H9 (cell line): ENCODE measurements at regions not wholly inside any gene's neighbourhood (a gene's known extent, or its start where the extent isn't known, plus 50 kb on each side); places are given as distances from the start of the nearest gene placed in this dataset.

ENCODE experiments used
- DNase-seq: peaks from one replicate; pipeline ENCODE4 v3.0.0-alpha.2; 2017
- H2AFZ ChIP-seq: one replicate; pipeline ENCODE4 v1.6.1; 2013; ENCODE audit warnings: mild to moderate bottlenecking, low read length, control low read depth, moderate library complexity
- H2AK5ac ChIP-seq: 2 replicates; pipeline ENCODE4 v1.6.1; 2013; ENCODE audit warnings: low read length, control low read depth, mixed read lengths; ENCODE audit not compliant: insufficient read length
- H2BK120ac ChIP-seq: one replicate; pipeline ENCODE4 v1.6.1; 2013; ENCODE audit warnings: low read depth, mild to moderate bottlenecking, low read length, control low read depth, inconsistent platforms; ENCODE audit not compliant: poor library complexity, severe bottlenecking
- H2BK12ac ChIP-seq: 2 replicates; pipeline ENCODE4 v1.6.1; 2013; ENCODE audit warnings: low read length, control low read depth, mixed read lengths, low read depth; ENCODE audit not compliant: insufficient read length
- H2BK15ac ChIP-seq: 2 replicates; pipeline ENCODE4 v1.6.1; 2013; ENCODE audit warnings: low read depth, low read length, control low read depth
- H2BK20ac ChIP-seq: one replicate; pipeline ENCODE4 v1.6.1; 2013; ENCODE audit warnings: low read depth, mild to moderate bottlenecking, low read length, control low read depth, inconsistent platforms; ENCODE audit not compliant: poor library complexity, severe bottlenecking
- H2BK5ac ChIP-seq: 2 replicates; pipeline ENCODE4 v1.6.1; 2013; ENCODE audit warnings: low read length, control low read depth, mixed read lengths; ENCODE audit not compliant: insufficient read length
- H3K14ac ChIP-seq: 2 replicates; pipeline ENCODE4 v1.6.1; 2013; ENCODE audit warnings: low read length, control low read depth; ENCODE audit not compliant: insufficient read depth
- H3K18ac ChIP-seq: 2 replicates; pipeline ENCODE4 v1.6.1; 2013; ENCODE audit warnings: low read depth, mild to moderate bottlenecking, mixed read lengths, low read length, control low read depth; ENCODE audit not compliant: insufficient read length
- H3K23ac ChIP-seq: 2 replicates; pipeline ENCODE4 v1.6.1; 2013; ENCODE audit warnings: low read length, control low read depth, mixed read lengths, low read depth; ENCODE audit not compliant: insufficient read length
- H3K23me2 ChIP-seq: 2 replicates; pipeline ENCODE4 v1.6.1; 2013; ENCODE audit warnings: low read depth, mild to moderate bottlenecking, mixed read lengths, low read length, control low read depth; ENCODE audit not compliant: insufficient read length, poor library complexity, severe bottlenecking
- H3K27ac ChIP-seq: 2 replicates; pipeline ENCODE4 v1.5.1; 2013; ENCODE audit warnings: low read length, control low read depth, mixed read lengths, low read depth; ENCODE audit not compliant: insufficient read length
- H3K27me3 ChIP-seq: 2 replicates; pipeline ENCODE4 v1.6.1; 2013; ENCODE audit warnings: low read length, control low read depth, inconsistent platforms; ENCODE audit not compliant: insufficient read depth
- H3K4ac ChIP-seq: 2 replicates; pipeline ENCODE4 v1.6.1; 2013; ENCODE audit warnings: low read depth, mild to moderate bottlenecking, control low read depth, inconsistent platforms, low read length, moderate library complexity
- H3K4me1 ChIP-seq: 2 replicates; pipeline ENCODE4 v1.6.1; 2013; ENCODE audit warnings: low read length, control low read depth, inconsistent platforms; ENCODE audit not compliant: insufficient read depth
- H3K4me2 ChIP-seq: 2 replicates; pipeline ENCODE4 v1.6.1; 2013; ENCODE audit warnings: low read length, control low read depth, mixed read lengths; ENCODE audit not compliant: insufficient read length, insufficient read depth
- H3K56ac ChIP-seq: 2 replicates; pipeline ENCODE4 v1.6.1; 2013; ENCODE audit warnings: low read depth, mild to moderate bottlenecking, mixed read lengths, low read length, control low read depth; ENCODE audit not compliant: insufficient read length
- H3K79me1 ChIP-seq: 2 replicates; pipeline ENCODE4 v1.6.1; 2013; ENCODE audit warnings: low read depth, mild to moderate bottlenecking, moderate library complexity, low read length, control low read depth, inconsistent platforms; ENCODE audit not compliant: insufficient read depth, poor library complexity, severe bottlenecking
- H3K79me2 ChIP-seq: 2 replicates; pipeline ENCODE4 v1.6.1; 2013; ENCODE audit warnings: low read length, control low read depth, inconsistent platforms; ENCODE audit not compliant: insufficient read depth
- H3K9ac ChIP-seq: 2 replicates; pipeline ENCODE4 v1.6.1; 2013; ENCODE audit warnings: low read length, control low read depth, mixed read lengths; ENCODE audit not compliant: insufficient read length; ENCODE audit errors: extremely low read depth
- H3K9me3 ChIP-seq: one replicate; pipeline ENCODE4 v1.6.1; 2013; ENCODE audit warnings: low read depth, low read length, inconsistent platforms; ENCODE audit not compliant: control insufficient read depth
- H3T11ph ChIP-seq: one replicate; pipeline ENCODE4 v1.6.1; 2013; ENCODE audit warnings: mild to moderate bottlenecking, low read length, control low read depth, inconsistent platforms
- H4K20me1 ChIP-seq: one replicate; pipeline ENCODE4 v1.6.1; 2013; ENCODE audit not compliant: control insufficient read depth, insufficient read length, insufficient read depth
- H4K5ac ChIP-seq: 2 replicates; pipeline ENCODE4 v1.6.1; 2013; ENCODE audit warnings: low read depth, mild to moderate bottlenecking, mixed read lengths, low read length, control low read depth; ENCODE audit not compliant: insufficient read length
- H4K8ac ChIP-seq: replicated peaks from 2 replicates; pipeline ENCODE4 v1.6.1; 2013; ENCODE audit warnings: low read length, control low read depth, mixed read lengths, low read depth; ENCODE audit not compliant: insufficient read length
- H4K91ac ChIP-seq: 2 replicates; pipeline ENCODE4 v1.6.1; 2013; ENCODE audit warnings: low read depth, mild to moderate bottlenecking, moderate library complexity, mixed read lengths, low read length, control low read depth; ENCODE audit not compliant: insufficient read length
- H3K27ac Mint-ChIP-seq, 3 experiments: 2 replicates in 2 of 3; 3 replicates in 1 of 3; pipeline ENCODE4 v1.8.0; 2020 to 2021; ENCODE audit warnings: mixed read lengths in 3 of 3, mild to moderate bottlenecking in 1 of 3, moderate library complexity in 1 of 3
- H3K27me3 Mint-ChIP-seq: 2 replicates; pipeline ENCODE4 v1.8.0; 2021; ENCODE audit warnings: low read depth, mild to moderate bottlenecking, moderate library complexity, mixed read lengths
- H3K36me3 Mint-ChIP-seq, 3 experiments: 2 replicates in 2 of 3; 3 replicates in 1 of 3; pipeline ENCODE4 v1.8.0; 2020 to 2021; ENCODE audit warnings: low read depth in 3 of 3, mixed read lengths in 3 of 3; ENCODE audit not compliant: insufficient read depth in 1 of 3
- H3K4me1 Mint-ChIP-seq, 2 experiments: 2 replicates each; pipeline ENCODE4 v1.8.0; 2020; ENCODE audit warnings: mixed read lengths in 2 of 2
- H3K4me3 Mint-ChIP-seq, 2 experiments: 2 replicates in 1 of 2; 3 replicates in 1 of 2; pipeline ENCODE4 v1.8.0; 2020 to 2021; ENCODE audit warnings: mild to moderate bottlenecking in 2 of 2, mixed read lengths in 2 of 2, moderate library complexity in 1 of 2
- H3K9me3 Mint-ChIP-seq, 2 experiments: 2 replicates in 1 of 2; 3 replicates in 1 of 2; pipeline ENCODE4 v1.8.0; 2020; ENCODE audit warnings: mild to moderate bottlenecking in 2 of 2, mixed read lengths in 2 of 2, moderate library complexity in 1 of 2
- WGBS: extraction: QIAGEN DNeasy Blood & Tissue Kit; methylation state at CpG from one replicate; pipeline ENCODE4 v1.1.7; 2013; ENCODE audit warnings: missing lambda C conversion rate, low lambda C conversion rate, mixed read lengths; ENCODE audit not compliant: insufficient read length; ENCODE audit errors: extremely low coverage; 5-methylcytosine and 5-hydroxymethylcytosine counted together
- TF ChIP-seq, protein P1 (sequence below): fragments of 200-600 bp; sonication (generic); conservative IDR thresholded peaks from 3 replicates; pipeline ENCODE4 v1.8.0; 2021; ENCODE audit warnings: antibody characterized with exemption, mild to moderate bottlenecking

DNA sequence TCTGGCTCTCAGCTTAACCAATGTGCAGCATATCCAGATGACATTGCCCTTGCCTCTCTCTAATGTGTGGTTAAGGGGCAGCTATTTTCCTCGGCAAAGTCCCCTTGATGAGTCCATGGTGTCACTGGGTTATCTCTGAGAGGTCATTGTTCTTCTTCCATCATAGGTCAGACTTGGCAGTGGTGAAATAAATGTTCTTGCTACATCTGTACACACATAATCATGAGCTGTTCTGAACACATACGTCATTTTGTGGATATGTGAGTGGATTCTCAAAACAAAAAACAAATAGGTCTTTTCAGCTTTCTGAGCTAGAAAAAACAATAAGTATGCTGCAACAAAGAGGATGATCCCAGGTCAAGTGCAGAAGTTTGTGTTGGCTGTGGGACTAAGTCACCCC lies 134.7 kb upstream of the PTPN3 start:
- no peak overlapping the region for H3T11ph ChIP-seq
- no peak overlapping the region for H3K18ac ChIP-seq
- no peaks in the 10 kb centered on the region for H3K79me1 ChIP-seq
- no peak overlapping the region for H3K4me3 Mint-ChIP-seq
- peaks cover 4% of the 10 kb centered on the region in 2 experiments; a peak in 2 of 5 replicates for H3K9me3 Mint-ChIP-seq
- H3K27ac ChIP-seq = no peak overlapping the region
- no peak overlapping the region for H2BK5ac ChIP-seq
- H3K36me3 Mint-ChIP-seq = peaks cover 0 to 4% (median 0%) of the 10 kb centered on the region in 3 experiments; a peak in 2 of 7 replicates
- peaks cover 3% of the 10 kb centered on the region in 2 experiments; a peak in 3 of 4 replicates for H3K4me1 Mint-ChIP-seq
- H3K23me2 ChIP-seq = no peaks in the 10 kb centered on the region
- H4K8ac ChIP-seq = no peak overlapping the region
- no peaks in the 10 kb centered on the region for H3K4me1 ChIP-seq
- H4K5ac ChIP-seq = no peak overlapping the region
- no peak overlapping the region for H2BK20ac ChIP-seq
- no peak overlapping the region for H2BK120ac ChIP-seq
- H3K27me3 ChIP-seq = no peaks in the 10 kb centered on the region
- no peak overlapping the region for H2AK5ac ChIP-seq
- H3K4ac ChIP-seq = no peak overlapping the region
- H4K91ac ChIP-seq = no peak overlapping the region
- H4K20me1 ChIP-seq = no peaks in the 10 kb centered on the region
- no peak overlapping the region for H2BK12ac ChIP-seq
- WGBS = no CpG with 5 or more reads among the region's 2 CpGs
- no peak overlapping the region for H2BK15ac ChIP-seq
- no peak for DNase-seq
- no peak overlapping the region for H3K23ac ChIP-seq
- H3K27ac Mint-ChIP-seq = no peak overlapping the region
- peaks cover 24% of the 10 kb centered on the region for H3K27me3 Mint-ChIP-seq
- H3K14ac ChIP-seq = no peak overlapping the region
- no peak overlapping the region for H2AFZ ChIP-seq
- no peak overlapping the region for H3K9ac ChIP-seq
- H3K4me2 ChIP-seq = no peak overlapping the region
- TF ChIP-seq, protein P1, sequence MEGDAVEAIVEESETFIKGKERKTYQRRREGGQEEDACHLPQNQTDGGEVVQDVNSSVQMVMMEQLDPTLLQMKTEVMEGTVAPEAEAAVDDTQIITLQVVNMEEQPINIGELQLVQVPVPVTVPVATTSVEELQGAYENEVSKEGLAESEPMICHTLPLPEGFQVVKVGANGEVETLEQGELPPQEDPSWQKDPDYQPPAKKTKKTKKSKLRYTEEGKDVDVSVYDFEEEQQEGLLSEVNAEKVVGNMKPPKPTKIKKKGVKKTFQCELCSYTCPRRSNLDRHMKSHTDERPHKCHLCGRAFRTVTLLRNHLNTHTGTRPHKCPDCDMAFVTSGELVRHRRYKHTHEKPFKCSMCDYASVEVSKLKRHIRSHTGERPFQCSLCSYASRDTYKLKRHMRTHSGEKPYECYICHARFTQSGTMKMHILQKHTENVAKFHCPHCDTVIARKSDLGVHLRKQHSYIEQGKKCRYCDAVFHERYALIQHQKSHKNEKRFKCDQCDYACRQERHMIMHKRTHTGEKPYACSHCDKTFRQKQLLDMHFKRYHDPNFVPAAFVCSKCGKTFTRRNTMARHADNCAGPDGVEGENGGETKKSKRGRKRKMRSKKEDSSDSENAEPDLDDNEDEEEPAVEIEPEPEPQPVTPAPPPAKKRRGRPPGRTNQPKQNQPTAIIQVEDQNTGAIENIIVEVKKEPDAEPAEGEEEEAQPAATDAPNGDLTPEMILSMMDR = no peak
- H3K79me2 ChIP-seq = no peaks in the 10 kb centered on the region
- no peak overlapping the region for H3K56ac ChIP-seq
- no peaks in the 10 kb centered on the region for H3K9me3 ChIP-seq
